ENCODE measurements at regions not wholly inside any gene's neighbourhood (a gene's known extent, or its start where the extent isn't known, plus 50 kb on each side); places are given as distances from the start of the nearest gene placed in this dataset.

DNA sequence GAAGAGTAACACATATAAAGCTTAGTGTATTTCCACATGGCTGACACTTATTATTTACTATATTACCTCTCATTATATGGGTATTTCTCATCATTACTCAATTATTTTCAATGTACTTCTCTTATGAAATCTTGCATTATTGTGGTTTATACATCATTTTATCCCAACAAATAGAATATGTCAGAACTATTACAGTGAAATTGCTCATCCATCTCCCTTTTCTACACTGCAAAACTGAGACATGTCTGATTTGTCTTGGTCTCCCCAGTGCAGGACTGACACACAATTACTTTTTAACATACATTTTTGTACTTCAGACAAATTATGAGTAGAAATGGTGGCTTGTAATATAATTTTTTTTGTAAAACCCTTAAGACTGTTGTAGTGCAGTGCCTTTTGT is 600.9 kb downstream of the PLCL1 start:
- TF ChIP-seq EZH2 (IDR thresholded peaks at IDR 0.05; ENCODE audit: borderline replicate concordance, low read depth, low read length, poor library complexity, severe bottlenecking): no peak
- TF ChIP-seq, protein P1, sequence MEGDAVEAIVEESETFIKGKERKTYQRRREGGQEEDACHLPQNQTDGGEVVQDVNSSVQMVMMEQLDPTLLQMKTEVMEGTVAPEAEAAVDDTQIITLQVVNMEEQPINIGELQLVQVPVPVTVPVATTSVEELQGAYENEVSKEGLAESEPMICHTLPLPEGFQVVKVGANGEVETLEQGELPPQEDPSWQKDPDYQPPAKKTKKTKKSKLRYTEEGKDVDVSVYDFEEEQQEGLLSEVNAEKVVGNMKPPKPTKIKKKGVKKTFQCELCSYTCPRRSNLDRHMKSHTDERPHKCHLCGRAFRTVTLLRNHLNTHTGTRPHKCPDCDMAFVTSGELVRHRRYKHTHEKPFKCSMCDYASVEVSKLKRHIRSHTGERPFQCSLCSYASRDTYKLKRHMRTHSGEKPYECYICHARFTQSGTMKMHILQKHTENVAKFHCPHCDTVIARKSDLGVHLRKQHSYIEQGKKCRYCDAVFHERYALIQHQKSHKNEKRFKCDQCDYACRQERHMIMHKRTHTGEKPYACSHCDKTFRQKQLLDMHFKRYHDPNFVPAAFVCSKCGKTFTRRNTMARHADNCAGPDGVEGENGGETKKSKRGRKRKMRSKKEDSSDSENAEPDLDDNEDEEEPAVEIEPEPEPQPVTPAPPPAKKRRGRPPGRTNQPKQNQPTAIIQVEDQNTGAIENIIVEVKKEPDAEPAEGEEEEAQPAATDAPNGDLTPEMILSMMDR (conservative IDR thresholded peaks at IDR 0.05; ENCODE audit: low read depth, low read length): no peak

All from A673 (cell line).